ENCODE measurements at regions not wholly inside any gene's neighbourhood (a gene's known extent, or its start where the extent isn't known, plus 50 kb on each side); places are given as distances from the start of the nearest gene placed in this dataset.

DNA sequence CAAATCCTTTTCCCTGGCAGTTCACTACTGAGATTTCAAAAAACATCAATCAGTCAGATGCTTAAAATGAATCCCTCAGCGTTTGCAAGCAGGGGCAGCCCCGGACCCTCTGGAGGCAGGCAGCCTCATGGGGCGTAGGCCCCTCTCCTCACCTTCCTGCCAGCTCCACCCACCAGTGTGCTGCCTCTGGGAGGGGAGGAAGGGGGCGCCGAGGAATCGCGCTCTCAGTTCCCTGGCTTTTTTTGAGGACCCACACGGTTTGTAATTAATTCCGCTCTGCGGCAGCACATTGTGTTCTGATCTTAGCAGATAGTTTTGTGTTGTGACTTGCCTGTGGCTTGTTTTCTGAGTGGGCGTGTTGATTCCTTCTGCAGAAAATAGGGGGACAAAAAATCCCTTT lies 159.9 kb downstream of the KLF13 start:
- DNase-seq (ENCODE audit: extremely low read depth in 1 of 2, low read depth in 1 of 2) = peak in 1 of 2 donors; percentile 6

- DNase-seq (ENCODE audit: extremely low read depth in 1 of 2, low read depth in 1 of 2) = no peak
Measured at GRCh38 chr15:31486906-31487695, 160.5 kb downstream of the KLF13 start.

GRCh38 chr15:31487811-31488436 lies 161.3 kb downstream of the KLF13 start:
- peak in 1 of 2 donors; percentile 37 for DNase-seq (ENCODE audit: extremely low read depth in 1 of 2, low read depth in 1 of 2)

- peak in 1 of 2 donors; percentile 11 for DNase-seq (ENCODE audit: extremely low read depth in 1 of 2, low read depth in 1 of 2)
Measured at GRCh38 chr15:31488437-31489204, 162.0 kb downstream of the KLF13 start.

GRCh38 chr15:31489281-31489680 lies 162.6 kb downstream of the KLF13 start:
- DNase-seq (ENCODE audit: extremely low read depth in 1 of 2, low read depth in 1 of 2) = no peak

- DNase-seq (ENCODE audit: extremely low read depth in 1 of 2, low read depth in 1 of 2) = peak in 1 of 2 donors; percentile 14
Measured at GRCh38 chr15:31489801-31490646, 163.4 kb downstream of the KLF13 start.

DNA sequence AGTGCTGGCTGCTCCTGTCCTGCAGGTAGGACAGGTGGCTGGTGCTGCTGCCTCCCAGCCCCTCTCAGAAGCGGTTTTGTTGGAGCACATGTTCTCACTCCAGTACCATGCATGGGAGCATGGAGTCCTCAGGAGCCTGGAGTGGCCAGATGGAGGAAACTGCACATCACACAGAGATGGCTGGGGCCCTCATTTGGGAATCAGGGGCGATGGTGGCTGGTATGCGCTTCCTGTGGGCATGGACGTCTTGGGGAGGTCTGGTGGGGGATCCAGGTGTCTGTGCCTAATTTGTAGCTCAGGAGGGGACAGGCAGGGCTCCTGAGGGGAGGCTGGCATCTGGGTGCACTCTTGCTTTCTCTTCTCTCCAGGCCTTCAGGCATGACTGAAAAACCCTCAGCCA lies 168.2 kb downstream of the KLF13 start:
- no peak for DNase-seq (ENCODE audit: extremely low read depth in 1 of 2, low read depth in 1 of 2)

DNA sequence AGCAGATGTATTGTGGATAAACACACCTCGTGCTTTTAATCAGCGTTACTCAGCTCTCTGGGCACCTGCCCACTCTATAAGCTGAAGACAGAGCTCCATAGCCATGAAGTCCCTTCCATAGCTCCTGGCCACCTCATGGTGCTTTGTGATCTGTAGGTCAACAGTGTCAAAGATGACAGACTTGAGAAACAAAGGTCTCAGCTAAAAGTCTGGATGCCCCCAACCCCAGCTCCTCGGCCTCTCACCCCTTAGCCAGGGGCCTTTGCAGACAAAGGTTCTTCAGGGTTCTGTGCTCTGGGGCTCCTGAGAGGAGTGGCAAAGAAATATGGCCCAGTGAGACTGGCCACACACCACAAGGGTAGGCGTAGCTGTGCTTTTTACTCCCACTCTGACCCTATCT lies 168.6 kb downstream of the KLF13 start:
- DNase-seq (ENCODE audit: extremely low read depth in 1 of 2, low read depth in 1 of 2) = no peak

DNA sequence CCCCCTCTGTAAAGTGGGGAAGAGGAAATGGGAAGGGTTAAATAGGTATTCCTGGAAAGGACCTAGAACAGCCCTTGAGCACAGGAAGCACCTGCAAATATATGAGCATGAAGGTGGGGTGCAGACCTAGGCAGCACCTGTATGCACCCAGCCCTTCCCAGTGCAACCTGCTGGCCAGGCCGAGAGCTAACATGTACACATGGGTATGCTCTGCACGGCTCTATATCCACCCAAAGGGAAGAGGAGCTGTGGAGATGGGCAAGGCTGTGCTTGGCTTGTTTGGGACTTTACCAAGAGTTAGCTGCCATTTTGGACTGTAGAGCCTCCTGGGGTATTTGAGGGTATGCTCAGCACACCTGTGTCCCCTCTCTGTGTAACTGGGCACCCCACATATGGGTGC lies 171.2 kb downstream of the KLF13 start:
- DNase-seq (ENCODE audit: extremely low read depth in 1 of 2, low read depth in 1 of 2) = no peak

- DNase-seq (ENCODE audit: extremely low read depth in 1 of 2, low read depth in 1 of 2) = no peak
Measured at GRCh38 chr15:31498329-31498728, 171.7 kb downstream of the KLF13 start.

DNA sequence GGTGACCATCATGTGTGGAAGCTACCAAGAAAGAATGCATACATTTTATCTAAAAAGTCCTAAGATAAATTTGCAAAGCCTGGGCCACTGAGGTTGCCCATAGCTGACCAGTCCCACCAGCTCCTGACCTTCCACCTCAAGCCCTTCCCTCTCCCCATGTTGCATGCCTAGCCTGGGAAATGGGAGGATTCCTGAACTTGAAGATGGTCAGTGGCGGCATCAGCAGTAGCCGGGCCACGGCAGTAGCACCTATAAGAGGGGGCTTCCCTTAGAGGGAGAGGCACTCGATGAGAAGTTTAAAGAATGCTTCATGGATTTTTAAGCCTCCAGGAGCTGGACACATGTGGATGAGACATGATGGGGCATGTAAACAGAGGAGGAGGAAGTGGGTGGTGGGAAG lies 172.1 kb downstream of the KLF13 start:
- DNase-seq (ENCODE audit: extremely low read depth in 1 of 2, low read depth in 1 of 2) = no peak

DNA sequence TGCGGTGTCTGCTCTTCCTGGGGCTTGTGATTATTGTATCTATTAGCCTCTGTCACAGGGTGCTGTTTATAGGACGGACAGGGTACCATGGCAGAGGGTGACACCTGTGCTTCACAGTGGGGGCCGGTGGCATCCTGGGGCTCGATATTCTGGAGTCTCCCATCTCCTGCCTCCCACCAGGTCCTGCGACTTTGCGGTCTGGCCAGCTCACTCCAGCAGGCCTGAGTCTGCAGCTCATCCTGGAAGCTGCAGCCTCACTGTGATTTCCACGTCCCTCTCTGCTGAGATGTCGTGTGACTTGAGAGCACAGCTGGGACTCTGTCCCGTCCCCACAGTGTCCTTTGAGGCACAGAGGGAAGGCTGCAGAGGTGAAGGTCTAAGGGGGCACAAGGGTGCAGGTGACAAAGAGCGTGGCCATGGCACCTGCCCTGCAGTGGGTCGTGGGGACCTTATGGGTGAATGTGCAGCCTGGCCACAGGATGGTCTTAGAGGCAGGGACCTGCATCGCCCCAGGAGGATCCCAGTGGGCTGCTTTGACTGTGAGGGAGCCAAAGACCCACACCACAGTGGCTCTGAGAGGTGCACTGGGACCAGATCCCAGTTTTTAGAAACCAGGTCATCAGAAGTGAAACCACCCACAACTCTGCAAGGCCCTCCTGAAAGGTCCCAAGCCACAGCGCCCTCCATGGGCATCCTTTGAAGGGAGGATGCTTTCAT lies 172.8 kb downstream of the KLF13 start:
- no peak for DNase-seq (ENCODE audit: extremely low read depth in 1 of 2, low read depth in 1 of 2)

GRCh38 chr15:31499953-31500765 lies 173.5 kb downstream of the KLF13 start:
- DNase-seq (ENCODE audit: extremely low read depth in 1 of 2, low read depth in 1 of 2) = no peak

GRCh38 chr15:31500766-31501449 lies 174.3 kb downstream of the KLF13 start:
- DNase-seq (ENCODE audit: extremely low read depth in 1 of 2, low read depth in 1 of 2) = no peak

GRCh38 chr15:31501536-31502157 lies 175.0 kb downstream of the KLF13 start:
- DNase-seq (ENCODE audit: extremely low read depth in 1 of 2, low read depth in 1 of 2) = no peak

DNA sequence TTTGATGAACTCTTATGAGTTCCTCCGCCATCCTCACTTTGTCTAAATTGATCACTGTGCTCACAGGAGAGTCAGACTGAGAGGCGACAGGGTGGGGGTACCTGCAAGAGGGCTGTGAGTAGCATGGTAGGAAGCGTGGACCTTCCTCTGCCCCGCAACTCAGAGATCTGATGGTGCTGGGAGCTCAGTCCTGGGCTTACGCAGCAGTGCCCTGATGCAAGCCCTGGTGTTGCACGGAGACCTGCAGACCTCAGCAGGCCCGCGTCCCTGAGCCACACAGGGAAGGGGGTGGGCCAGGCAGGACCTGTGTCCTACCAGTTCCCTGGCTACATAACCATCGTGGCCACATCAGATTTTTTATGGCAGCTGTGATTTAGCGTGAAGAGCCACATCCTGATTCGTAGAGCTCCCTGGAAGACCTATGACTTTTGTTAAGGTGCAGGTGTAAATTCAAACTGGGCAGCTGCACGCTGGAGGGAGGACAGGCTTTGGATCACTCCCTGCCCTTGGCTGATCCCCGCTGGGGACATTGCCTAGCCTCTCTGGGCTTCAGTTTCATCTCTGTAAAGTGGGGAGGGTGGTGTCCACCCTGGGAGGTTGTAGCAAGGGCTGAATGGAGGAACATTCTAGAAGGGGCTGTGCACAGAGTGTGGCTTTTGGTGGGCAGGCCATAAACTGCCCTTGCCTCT lies 176.1 kb downstream of the KLF13 start:
- DNase-seq (ENCODE audit: extremely low read depth in 1 of 2, low read depth in 1 of 2) = no peak

DNA sequence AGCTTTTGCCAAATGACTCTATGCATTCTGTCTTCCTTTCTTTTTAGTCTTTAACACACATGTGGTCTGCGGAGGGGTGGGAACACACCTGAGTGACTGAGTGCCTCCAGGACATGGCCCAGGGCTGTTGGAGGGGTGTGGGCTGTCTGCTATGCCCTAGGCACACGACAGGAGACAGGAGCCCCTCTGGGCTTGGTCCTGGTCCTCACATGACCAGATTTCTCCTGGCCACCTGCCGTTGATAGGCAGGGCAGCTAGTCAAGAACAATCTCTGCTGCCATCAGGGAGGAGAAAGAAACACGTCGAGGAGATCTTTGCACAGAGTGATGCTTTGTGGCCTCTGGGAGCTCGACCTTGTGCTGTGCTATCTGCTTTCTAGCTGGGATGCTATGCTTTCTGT lies 176.6 kb downstream of the KLF13 start:
- DNase-seq (ENCODE audit: extremely low read depth in 1 of 2, low read depth in 1 of 2) = no peak
